ENCODE measurements at regions not wholly inside any gene's neighbourhood (a gene's known extent, or its start where the extent isn't known, plus 50 kb on each side); places are given as distances from the start of the nearest gene placed in this dataset.

DNA sequence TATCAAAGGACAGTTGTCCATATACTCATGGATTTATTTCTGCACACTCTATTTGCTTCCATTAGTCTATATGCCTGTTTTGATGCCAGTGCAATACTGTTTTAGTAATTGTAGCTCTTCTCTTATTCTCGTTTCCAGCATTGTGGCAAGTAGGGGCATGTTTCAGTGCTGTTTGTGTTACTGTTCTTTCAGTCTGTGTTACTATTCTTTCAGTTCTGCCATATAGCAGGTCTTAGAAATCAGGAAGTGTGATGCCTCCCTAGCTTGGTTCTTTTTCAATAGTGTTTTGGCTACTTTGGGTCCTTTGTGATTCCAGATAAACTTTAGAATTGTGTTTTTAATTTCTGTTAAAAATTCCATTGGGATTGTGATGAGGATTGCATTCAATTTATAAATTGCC lies 180.5 kb upstream of the PTPRD start:
- Histone ChIP-seq H3K4ac (ENCODE audit: low read depth, low read length) (no peak overlapping the region), H3K27me3 (ENCODE audit: control insufficient read depth, insufficient read depth, low read length) (no peaks in the 10 kb centered on the region), H3K4me2 (ENCODE audit: low read depth, low read length) (no peak overlapping the region), H4K91ac (ENCODE audit: insufficient read depth, low read depth, low read length) (no peak overlapping the region), H3K4me1 (ENCODE audit: control insufficient read depth, insufficient read depth, low read length) (no peaks in the 10 kb centered on the region), H3K9me1 (ENCODE audit: insufficient read depth, low read length) (no peaks in the 10 kb centered on the region), H3K56ac (ENCODE audit: extremely low read depth, insufficient read depth, low read length) (no peak overlapping the region), H4K5ac (ENCODE audit: low read depth, low read length) (no peak overlapping the region), H2BK5ac (ENCODE audit: low read depth, low read length, poor library complexity, severe bottlenecking) (no peak overlapping the region), H4K8ac (ENCODE audit: low read depth in 2 of 2, low read length in 2 of 2) (no peak overlapping the region), H2AK9ac (replicated peaks; ENCODE audit: low read depth, low read length, poor library complexity) (no peak overlapping the region), H3K9ac (ENCODE audit: low read depth, low read length) (no peak overlapping the region), H3K9me3 (ENCODE audit: control insufficient read depth, insufficient read depth, low read length) (peaks cover 25% of the 10 kb centered on the region), H3K4me3 (ENCODE audit: insufficient read depth, low read depth, low read length) (no peak overlapping the region), H3K14ac (replicated peaks; ENCODE audit: low read depth, low read length) (no peak overlapping the region), H3K36me3 (ENCODE audit: control insufficient read depth, insufficient read depth, low read length) (no peaks in the 10 kb centered on the region), H2AK5ac (ENCODE audit: low read depth, low read length) (no peak overlapping the region), H3K23ac (ENCODE audit: low read depth, low read length) (no peak overlapping the region), H4K20me1 (ENCODE audit: insufficient read depth, low read length) (no peaks in the 10 kb centered on the region), H2BK120ac (ENCODE audit: low read depth, low read length) (no peak overlapping the region), H2AFZ (replicated peaks; ENCODE audit: low read length, poor library complexity) (no peak overlapping the region), H3K18ac (ENCODE audit: low read depth, low read length) (no peak overlapping the region), H2BK15ac (ENCODE audit: low read depth, low read length) (no peak overlapping the region), H3K79me1 (ENCODE audit: low read depth in 1 of 2, low read length in 2 of 2) (no peaks in the 10 kb centered on the region), H2BK20ac (ENCODE audit: low read depth, low read length) (no peak overlapping the region), H3K27ac (ENCODE audit: insufficient read depth, low read length) (no peak overlapping the region)
- TF ChIP-seq RFX5 (IDR thresholded peaks at IDR 0.05; ENCODE audit: low read depth, low read length) (no peak), RAD21 (IDR thresholded peaks at IDR 0.05; ENCODE audit: low read length) (no peak), BHLHE40 (IDR thresholded peaks at IDR 0.05; ENCODE audit: low read depth, low read length) (no peak), NFE2L2 (IDR thresholded peaks at IDR 0.05; ENCODE audit: low read depth, low read length) (no peak), RCOR1 (IDR thresholded peaks at IDR 0.05; ENCODE audit: insufficient replicate concordance, low read length) (no peak), POLR2A (IDR thresholded peaks at IDR 0.05; ENCODE audit: low read depth, low read length) (no peak), CEBPB (IDR thresholded peaks at IDR 0.05; ENCODE audit: low read depth, low read length) (no peak), SMC3 (IDR thresholded peaks at IDR 0.05; ENCODE audit: low read depth, low read length) (no peak), MAZ (IDR thresholded peaks at IDR 0.05; ENCODE audit: borderline replicate concordance, low read depth, low read length) (no peak), CHD1 (IDR thresholded peaks at IDR 0.05; ENCODE audit: low read depth, low read length) (no peak), MXI1 (IDR thresholded peaks at IDR 0.05; ENCODE audit: borderline replicate concordance, low read depth, low read length) (no peak)
- TF ChIP-seq, protein P1, sequence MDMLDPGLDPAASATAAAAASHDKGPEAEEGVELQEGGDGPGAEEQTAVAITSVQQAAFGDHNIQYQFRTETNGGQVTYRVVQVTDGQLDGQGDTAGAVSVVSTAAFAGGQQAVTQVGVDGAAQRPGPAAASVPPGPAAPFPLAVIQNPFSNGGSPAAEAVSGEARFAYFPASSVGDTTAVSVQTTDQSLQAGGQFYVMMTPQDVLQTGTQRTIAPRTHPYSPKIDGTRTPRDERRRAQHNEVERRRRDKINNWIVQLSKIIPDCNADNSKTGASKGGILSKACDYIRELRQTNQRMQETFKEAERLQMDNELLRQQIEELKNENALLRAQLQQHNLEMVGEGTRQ (IDR thresholded peaks at IDR 0.05; ENCODE audit: low read depth, low read length): no peak
- TF ChIP-seq, protein P2, sequence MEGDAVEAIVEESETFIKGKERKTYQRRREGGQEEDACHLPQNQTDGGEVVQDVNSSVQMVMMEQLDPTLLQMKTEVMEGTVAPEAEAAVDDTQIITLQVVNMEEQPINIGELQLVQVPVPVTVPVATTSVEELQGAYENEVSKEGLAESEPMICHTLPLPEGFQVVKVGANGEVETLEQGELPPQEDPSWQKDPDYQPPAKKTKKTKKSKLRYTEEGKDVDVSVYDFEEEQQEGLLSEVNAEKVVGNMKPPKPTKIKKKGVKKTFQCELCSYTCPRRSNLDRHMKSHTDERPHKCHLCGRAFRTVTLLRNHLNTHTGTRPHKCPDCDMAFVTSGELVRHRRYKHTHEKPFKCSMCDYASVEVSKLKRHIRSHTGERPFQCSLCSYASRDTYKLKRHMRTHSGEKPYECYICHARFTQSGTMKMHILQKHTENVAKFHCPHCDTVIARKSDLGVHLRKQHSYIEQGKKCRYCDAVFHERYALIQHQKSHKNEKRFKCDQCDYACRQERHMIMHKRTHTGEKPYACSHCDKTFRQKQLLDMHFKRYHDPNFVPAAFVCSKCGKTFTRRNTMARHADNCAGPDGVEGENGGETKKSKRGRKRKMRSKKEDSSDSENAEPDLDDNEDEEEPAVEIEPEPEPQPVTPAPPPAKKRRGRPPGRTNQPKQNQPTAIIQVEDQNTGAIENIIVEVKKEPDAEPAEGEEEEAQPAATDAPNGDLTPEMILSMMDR (conservative IDR thresholded peaks at IDR 0.05; ENCODE audit: low read depth, low read length): no peak
- no CpG with 5 or more reads among the region's 1 CpG for WGBS, 2 experiments (ENCODE audit: extremely low coverage in 2 of 2, insufficient read length in 1 of 2)
- ATAC-seq (ENCODE audit: low read depth) (no peak), DNase-seq (no peak)
- no TSS peak for BruUV-seq (replicated peaks)
- dilution Hi-C loops (cut with HindIII; ENCODE audit: low sequenced_read_pairs, unreplicated experiment) (no loop called here), in situ Hi-C loops (cut with MboI; ENCODE audit: low sequenced_read_pairs) (no loop called here), intact Hi-C loops (cut with micrococcal nuclease) (no loop called here)
- ChIA-PET POLR2A (ENCODE audit: unreplicated experiment) (no interaction called here), CTCF (no interaction called here)

All from IMR-90 (cell line).